Uterus (tissue), 2 donors: ENCODE measurements at regions not wholly inside any gene's neighbourhood (a gene's known extent, or its start where the extent isn't known, plus 50 kb on each side); places are given as distances from the start of the nearest gene placed in this dataset.

Experiments
- CTCF ChIP-seq, 4 experiments: fragments of 200-600 bp in 2 of 4; fragments of 450-650 bp in 2 of 4; sonication (generic) in 2 of 4; IDR thresholded peaks; one replicate each; pipeline ENCODE4 v1.5.1; 2016 to 2019; ENCODE audit warnings: antibody characterized with exemption in 4 of 4, mild to moderate bottlenecking in 2 of 4, moderate library complexity in 1 of 4
- POLR2A ChIP-seq, 2 donors: fragments of 450-650 bp; IDR thresholded peaks; one replicate each; pipeline ENCODE4 v1.6.1; 2016; ENCODE audit warnings: antibody characterized with exemption in 2 of 2, mild to moderate bottlenecking in 1 of 2, moderate library complexity in 1 of 2

DNA sequence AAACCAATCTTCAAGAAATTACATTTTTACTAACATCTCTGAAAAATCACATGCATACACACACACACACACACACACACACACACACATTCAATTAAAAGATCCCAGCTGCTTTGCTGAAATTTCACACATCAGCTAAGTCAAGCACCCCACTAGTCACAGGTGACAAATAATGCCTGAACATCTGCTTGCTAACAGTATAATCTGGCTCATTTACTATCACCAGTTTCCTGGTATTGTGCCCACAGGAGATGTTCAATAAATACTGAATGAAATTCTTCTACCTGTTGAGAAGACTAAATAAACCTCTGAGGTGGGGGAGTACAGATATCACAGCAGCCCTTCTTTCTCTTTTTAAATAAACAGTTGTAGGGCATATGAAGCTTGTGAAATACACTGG lies 994.0 kb downstream of the ARAP2 start:
- TF ChIP-seq CTCF (IDR thresholded peaks at IDR 0.05): no peak
- no peak for TF ChIP-seq POLR2A (IDR thresholded peaks at IDR 0.05)
